Fibroblast of lung (primary cell): ENCODE measurements at regions not wholly inside any gene's neighbourhood (a gene's known extent, or its start where the extent isn't known, plus 50 kb on each side); places are given as distances from the start of the nearest gene placed in this dataset.

Experiments used
- DNase-seq, 2 donors: peaks; one replicate each; pipeline versions ENCODE4 v3.0.0 to v3.0.0-alpha.2; 2010; ENCODE audit warnings: low read depth in 2 of 2
- H2AFZ ChIP-seq: 2 replicates; pipeline ENCODE4 v1.5.1; 2012; ENCODE audit warnings: low read length, control low read depth, inconsistent platforms
- H3K27ac ChIP-seq: 2 replicates; pipeline ENCODE4 v1.5.1; 2011; ENCODE audit warnings: low read length, control low read depth; ENCODE audit not compliant: insufficient read depth
- H3K27me3 ChIP-seq: 2 replicates; pipeline ENCODE4 v1.5.1; 2011; ENCODE audit warnings: mild to moderate bottlenecking, low read length; ENCODE audit not compliant: control insufficient read depth, insufficient read depth
- H3K36me3 ChIP-seq: 2 replicates; pipeline ENCODE4 v1.5.1; 2011; ENCODE audit warnings: low read length; ENCODE audit not compliant: control insufficient read depth, insufficient read depth
- H3K4me1 ChIP-seq: 2 replicates; pipeline ENCODE4 v1.5.1; 2011; ENCODE audit warnings: low read length; ENCODE audit not compliant: control insufficient read depth, insufficient read depth; ENCODE audit errors: extremely low read depth
- H3K4me2 ChIP-seq: 2 replicates; pipeline ENCODE4 v1.5.1; 2011; ENCODE audit warnings: low read length, control low read depth; ENCODE audit not compliant: insufficient read depth; ENCODE audit errors: extremely low read depth
- H3K4me3 ChIP-seq, 4 experiments: fragments of 200-600 bp in 1 of 4; sonication (generic) in 1 of 4; replicated peaks in 1 of 4; 2 replicates each; pipeline ENCODE4 v1.5.1; 2011 to 2016; ENCODE audit warnings: low read length in 4 of 4, low read depth in 3 of 4, mild to moderate bottlenecking in 3 of 4, control low read depth in 2 of 4, inconsistent platforms in 1 of 4, mixed read lengths in 1 of 4; ENCODE audit not compliant: insufficient read depth in 1 of 4; ENCODE audit errors: control extremely low read depth in 1 of 4
- H3K79me2 ChIP-seq: 2 replicates; pipeline ENCODE4 v1.5.1; 2012; ENCODE audit warnings: mild to moderate bottlenecking, low read length, inconsistent platforms; ENCODE audit not compliant: control insufficient read depth, insufficient read depth
- H3K9ac ChIP-seq: 2 replicates; pipeline ENCODE4 v1.5.1; 2011; ENCODE audit warnings: mild to moderate bottlenecking, low read length, control low read depth; ENCODE audit not compliant: insufficient read depth
- H3K9me3 ChIP-seq: 2 replicates; pipeline ENCODE4 v1.5.1; 2012; ENCODE audit warnings: low read depth, low read length; ENCODE audit not compliant: control insufficient read depth, insufficient read depth
- H4K20me1 ChIP-seq: 2 replicates; pipeline ENCODE4 v1.5.1; 2011; ENCODE audit warnings: low read length; ENCODE audit not compliant: control insufficient read depth, insufficient read depth; ENCODE audit errors: extremely low read depth
- EZH2 ChIP-seq: IDR thresholded peaks from 2 replicates; pipeline ENCODE4 v1.5.1; 2012; ENCODE audit warnings: low read length, control low read depth, mild to moderate bottlenecking; ENCODE audit errors: missing control alignments
- TF ChIP-seq, protein P1 (sequence below), 2 donors: IDR thresholded peaks in 1 of 2; conservative IDR thresholded peaks in 1 of 2; 1 replicate in 1 of 2; 2 replicates in 1 of 2; pipeline ENCODE4 v1.5.1; 2011 to 2012; ENCODE audit warnings: low read length in 2 of 2, control low read depth in 1 of 2, inconsistent platforms in 1 of 2, low read depth in 1 of 2, mild to moderate bottlenecking in 1 of 2

- no peak for TF ChIP-seq EZH2
- TF ChIP-seq, protein P1, sequence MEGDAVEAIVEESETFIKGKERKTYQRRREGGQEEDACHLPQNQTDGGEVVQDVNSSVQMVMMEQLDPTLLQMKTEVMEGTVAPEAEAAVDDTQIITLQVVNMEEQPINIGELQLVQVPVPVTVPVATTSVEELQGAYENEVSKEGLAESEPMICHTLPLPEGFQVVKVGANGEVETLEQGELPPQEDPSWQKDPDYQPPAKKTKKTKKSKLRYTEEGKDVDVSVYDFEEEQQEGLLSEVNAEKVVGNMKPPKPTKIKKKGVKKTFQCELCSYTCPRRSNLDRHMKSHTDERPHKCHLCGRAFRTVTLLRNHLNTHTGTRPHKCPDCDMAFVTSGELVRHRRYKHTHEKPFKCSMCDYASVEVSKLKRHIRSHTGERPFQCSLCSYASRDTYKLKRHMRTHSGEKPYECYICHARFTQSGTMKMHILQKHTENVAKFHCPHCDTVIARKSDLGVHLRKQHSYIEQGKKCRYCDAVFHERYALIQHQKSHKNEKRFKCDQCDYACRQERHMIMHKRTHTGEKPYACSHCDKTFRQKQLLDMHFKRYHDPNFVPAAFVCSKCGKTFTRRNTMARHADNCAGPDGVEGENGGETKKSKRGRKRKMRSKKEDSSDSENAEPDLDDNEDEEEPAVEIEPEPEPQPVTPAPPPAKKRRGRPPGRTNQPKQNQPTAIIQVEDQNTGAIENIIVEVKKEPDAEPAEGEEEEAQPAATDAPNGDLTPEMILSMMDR (conservative IDR thresholded peaks at IDR 0.05 in 1 of 2, IDR thresholded peaks at IDR 0.05 in 1 of 2; ENCODE audit: low read depth in 1 of 2, low read length in 2 of 2), result no peak
- Histone ChIP-seq H3K9ac (no peak overlapping the region), H3K27me3 (peaks cover 2% of the 10 kb centered on the region), H3K4me3 (no peak overlapping the region), H4K20me1 (no peaks in the 10 kb centered on the region), H3K79me2 (no peaks in the 10 kb centered on the region), H3K9me3 (no peaks in the 10 kb centered on the region), H3K27ac (no peak overlapping the region), H3K4me1 (no peaks in the 10 kb centered on the region), H2AFZ (no peak overlapping the region), H3K36me3 (no peaks in the 10 kb centered on the region), H3K4me2 (no peak overlapping the region)
- DNase-seq, result no peak
Measured at GRCh38 chr2:11007331-11008264, 95.9 kb downstream of the KCNF1 start.

DNA sequence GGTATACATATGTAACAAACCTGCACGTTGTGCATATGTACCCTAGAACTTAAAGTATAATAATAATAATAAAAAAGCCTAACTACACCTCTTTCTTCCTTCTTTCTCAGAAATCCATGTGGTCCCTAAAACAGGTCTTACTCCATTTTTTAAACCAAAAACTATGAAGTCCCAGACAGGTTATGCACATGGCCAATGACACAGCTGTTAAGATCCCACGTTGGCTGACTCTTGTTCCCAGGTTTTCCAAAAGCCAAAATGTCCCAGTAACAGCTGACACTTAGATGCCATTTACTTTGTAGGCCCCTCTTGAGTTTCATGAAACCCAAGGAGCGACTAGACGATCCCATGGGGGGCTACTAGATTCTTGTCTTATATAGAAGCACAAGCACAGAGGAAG, 97.0 kb downstream of the KCNF1 start:
- H3K9ac ChIP-seq, result no peak overlapping the region
- no peak for DNase-seq
- peaks cover 2% of the 10 kb centered on the region for H3K27me3 ChIP-seq
- no peak overlapping the region for H2AFZ ChIP-seq
- no peaks in the 10 kb centered on the region for H3K79me2 ChIP-seq
- no peak for TF ChIP-seq EZH2
- TF ChIP-seq, protein P1 (conservative IDR thresholded peaks at IDR 0.05 in 1 of 2, IDR thresholded peaks at IDR 0.05 in 1 of 2; ENCODE audit: low read depth in 1 of 2, low read length in 2 of 2), result no peak
- no peaks in the 10 kb centered on the region for H3K9me3 ChIP-seq
- H3K4me1 ChIP-seq, result no peaks in the 10 kb centered on the region
- no peak overlapping the region for H3K27ac ChIP-seq
- H4K20me1 ChIP-seq, result no peaks in the 10 kb centered on the region
- no peaks in the 10 kb centered on the region for H3K36me3 ChIP-seq
- H3K4me3 ChIP-seq, result no peak overlapping the region
- H3K4me2 ChIP-seq, result no peak overlapping the region

DNA sequence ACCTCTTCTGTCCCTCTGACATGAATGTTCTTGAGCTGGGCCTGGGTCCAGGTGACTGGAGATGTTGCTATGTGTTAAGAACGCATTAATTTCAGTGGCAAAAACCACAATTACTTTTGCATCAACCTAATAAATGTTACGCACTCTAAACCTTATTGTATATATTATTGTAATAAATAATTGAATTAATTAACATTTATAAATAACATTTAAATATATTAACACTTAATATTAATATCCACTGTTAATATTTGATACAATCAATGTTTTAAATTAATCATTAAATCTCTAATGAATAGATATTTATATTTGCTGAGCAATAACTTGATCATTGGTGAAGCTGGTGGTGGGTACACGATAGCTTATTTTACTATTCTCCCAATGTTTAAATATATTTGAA, 97.4 kb downstream of the KCNF1 start:
- no peak for DNase-seq
- Histone ChIP-seq H3K4me2 (no peak overlapping the region), H3K79me2 (no peaks in the 10 kb centered on the region), H3K9me3 (no peaks in the 10 kb centered on the region), H3K9ac (no peak overlapping the region), H3K4me1 (no peaks in the 10 kb centered on the region), H3K27ac (no peak overlapping the region), H2AFZ (no peak overlapping the region), H4K20me1 (no peaks in the 10 kb centered on the region), H3K36me3 (no peaks in the 10 kb centered on the region), H3K4me3 (no peak overlapping the region), H3K27me3 (peaks cover 2% of the 10 kb centered on the region)
- TF ChIP-seq EZH2, result no peak
- TF ChIP-seq, protein P1 (conservative IDR thresholded peaks at IDR 0.05 in 1 of 2, IDR thresholded peaks at IDR 0.05 in 1 of 2; ENCODE audit: low read depth in 1 of 2, low read length in 2 of 2), result no peak
